Stimulated activated CD4-positive, alpha-beta T cell treated with anti-CD3 and anti-CD28 coated beads, Interleukin-1b, Interleukin-23, amount 100 ng/mL, for 1 hour (primary cell): ENCODE measurements at regions not wholly inside any gene's neighbourhood (a gene's known extent, or its start where the extent isn't known, plus 50 kb on each side); places are given as distances from the start of the nearest gene placed in this dataset.

Source experiments
- DNase-seq, 2 donors: peaks; one replicate each; pipeline ENCODE4 v3.0.0-alpha.2; 2020; ENCODE audit warnings: low read depth in 2 of 2

GRCh38 chr6:11296449-11297375 is 64.2 kb upstream of the NEDD9 start:
- no peak for DNase-seq

DNA sequence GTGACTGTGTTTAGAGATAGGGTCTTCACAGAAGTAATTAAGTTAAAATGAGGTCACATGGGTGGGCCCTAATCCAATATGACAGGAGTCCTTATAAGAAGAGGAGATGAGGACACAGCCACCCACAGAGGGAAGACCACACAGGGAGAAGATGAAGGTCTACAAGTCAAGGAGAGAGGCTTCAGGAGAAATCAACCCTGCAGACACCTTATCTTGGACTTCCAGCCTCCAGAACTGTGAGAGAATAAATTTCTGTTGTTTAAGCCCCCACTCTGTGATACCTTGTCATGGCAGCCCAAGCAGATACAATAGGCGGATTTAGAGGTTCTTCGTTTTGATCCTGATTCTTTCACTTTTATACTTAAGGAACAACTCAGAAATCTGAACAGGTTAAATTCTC is 63.5 kb upstream of the NEDD9 start:
- no peak for DNase-seq

DNA sequence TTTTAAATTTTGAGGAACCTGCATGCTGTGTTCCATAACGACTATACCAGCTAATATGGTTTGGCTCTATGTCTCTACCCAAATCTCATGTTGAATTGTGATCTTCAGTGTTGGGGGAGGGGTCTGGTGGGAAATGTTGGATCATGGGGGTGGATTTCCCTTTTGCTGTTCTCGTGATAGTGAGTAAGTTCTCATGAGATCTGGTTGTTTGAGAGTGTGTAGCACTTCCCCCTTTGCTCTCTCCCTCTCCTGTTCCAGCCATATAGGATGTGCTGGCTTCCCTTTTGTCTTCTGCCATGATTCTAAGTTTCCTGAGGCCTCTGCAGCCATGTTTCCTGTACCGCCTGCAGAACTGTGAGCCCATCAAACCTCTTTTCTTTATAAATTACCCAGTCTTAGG is 61.8 kb upstream of the NEDD9 start:
- DNase-seq: no peak

GRCh38 chr6:11292594-11293236 is 60.2 kb upstream of the NEDD9 start:
- DNase-seq: no peak

DNA sequence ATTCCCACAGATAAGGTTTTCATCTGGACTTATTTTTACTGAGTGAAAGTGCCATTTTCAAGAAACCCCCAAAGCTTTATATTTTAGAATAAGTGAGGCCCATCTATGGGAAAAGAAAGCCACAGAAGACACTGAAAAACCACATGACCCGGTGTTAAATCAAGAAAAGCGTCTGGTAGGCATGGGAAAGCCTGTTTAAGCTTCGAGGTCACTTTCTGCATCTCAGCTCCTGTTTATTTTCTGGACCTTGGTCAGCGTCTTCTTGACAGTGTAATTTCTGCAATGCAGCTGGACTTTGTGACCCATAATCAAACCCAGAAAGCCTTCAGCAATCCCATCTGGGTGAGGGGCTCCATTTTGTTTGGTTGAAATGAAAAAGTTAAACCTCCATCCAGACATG is 59.6 kb upstream of the NEDD9 start:
- DNase-seq: no peak

DNA sequence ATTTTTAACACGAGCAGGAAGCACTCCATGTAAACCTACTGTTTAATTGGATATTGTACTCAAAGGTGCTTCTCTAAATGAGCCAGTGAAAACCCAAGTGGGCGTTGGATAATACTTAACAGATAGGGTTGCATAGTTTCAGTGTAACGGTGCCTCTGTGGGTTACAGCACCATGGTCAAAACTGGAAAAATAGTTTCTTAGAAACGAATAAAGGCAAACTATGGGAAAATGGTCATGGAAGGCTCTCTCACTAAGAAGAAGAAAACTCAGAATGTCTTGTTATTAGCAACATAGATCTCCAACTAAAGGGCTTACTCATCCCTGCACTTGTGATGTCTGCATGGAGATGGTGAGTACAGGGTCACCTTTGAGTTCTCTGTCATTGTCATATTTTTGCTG is 59.1 kb upstream of the NEDD9 start:
- DNase-seq: no peak

DNA sequence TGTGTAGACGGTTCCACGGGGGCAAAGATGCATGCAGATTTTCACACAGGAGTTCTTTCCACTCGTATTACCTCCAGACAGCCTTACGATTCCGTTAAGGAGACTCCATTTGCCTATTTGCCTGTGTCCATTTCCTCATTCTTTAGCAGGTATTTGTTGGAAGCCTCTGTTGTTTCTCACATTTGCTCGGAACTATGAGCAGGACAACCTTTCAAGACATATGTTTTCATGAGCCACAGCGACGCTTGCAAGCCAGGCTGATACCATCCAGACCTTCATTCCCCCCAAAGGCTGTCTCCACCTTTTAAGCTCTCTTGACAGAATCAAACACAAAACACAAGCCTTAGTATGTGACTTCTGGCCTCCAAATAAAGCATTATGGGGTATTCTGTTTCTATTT is 57.6 kb upstream of the NEDD9 start:
- no peak for DNase-seq

- DNase-seq: no peak
Measured at GRCh38 chr6:11288065-11288464, 55.6 kb upstream of the NEDD9 start.

GRCh38 chr6:11284996-11285395 is 52.5 kb upstream of the NEDD9 start:
- DNase-seq: no peak

DNA sequence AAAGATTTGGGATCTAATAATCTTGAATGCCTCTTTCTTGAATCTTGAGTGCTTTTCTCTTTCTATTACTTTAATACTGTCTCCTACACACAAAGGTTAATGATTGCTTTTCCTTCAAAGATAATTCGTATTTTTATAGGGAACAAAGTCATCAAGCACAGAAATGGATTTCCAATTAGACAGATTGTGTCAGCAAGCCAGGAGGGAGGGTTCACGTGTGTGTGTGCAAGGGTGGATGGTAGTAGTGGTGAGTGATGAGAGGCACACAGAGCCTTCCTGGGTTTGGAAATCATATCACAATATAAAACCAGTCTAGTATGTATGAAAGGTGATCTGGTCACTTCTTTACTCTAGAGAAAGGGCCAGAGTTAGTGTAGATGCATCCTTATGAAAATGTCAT is 51.2 kb upstream of the NEDD9 start:
- no peak for DNase-seq

- no peak for DNase-seq
Measured at GRCh38 chr6:11282875-11283274, 50.4 kb upstream of the NEDD9 start.
